A673 (cell line): ENCODE measurements at regions not wholly inside any gene's neighbourhood (a gene's known extent, or its start where the extent isn't known, plus 50 kb on each side); places are given as distances from the start of the nearest gene placed in this dataset.

Experiments used
- CTCF ChIP-seq: fragments of 300-800, 200-600 bp; sonication (generic); conservative IDR thresholded peaks from 2 replicates; pipeline ENCODE4 v1.5.1; 2017; ENCODE audit warnings: low read depth, mild to moderate bottlenecking, antibody characterized with exemption, low read length, moderate library complexity, mixed read lengths
- EZH2 ChIP-seq: fragments of 200-600 bp; sonication (generic); IDR thresholded peaks from 2 replicates; pipeline ENCODE4 v1.6.1; 2017; ENCODE audit warnings: borderline replicate concordance, low read depth, mild to moderate bottlenecking, mixed read lengths, antibody characterized with exemption, low read length; ENCODE audit not compliant: poor library complexity, severe bottlenecking

- no peak for TF ChIP-seq CTCF
- TF ChIP-seq EZH2: no peak
Observed at GRCh38 chr12:42690264-42690663, 100.7 kb upstream of the PRICKLE1 start.
